Epithelial cell of proximal tubule (primary cell): ENCODE measurements at regions not wholly inside any gene's neighbourhood (a gene's known extent, or its start where the extent isn't known, plus 50 kb on each side); places are given as distances from the start of the nearest gene placed in this dataset.

Experiments used
- DNase-seq: peaks from one replicate; pipeline ENCODE4 v3.0.0-alpha.2; 2011; ENCODE audit warnings: low read depth
- H3K4me3 ChIP-seq: 2 replicates; pipeline ENCODE4 v1.5.1; 2011; ENCODE audit warnings: low read depth, mild to moderate bottlenecking, low read length
- TF ChIP-seq, protein P1 (sequence below): conservative IDR thresholded peaks from 2 replicates; pipeline ENCODE4 v1.5.1; 2012; ENCODE audit warnings: low read depth, mild to moderate bottlenecking, low read length

DNA sequence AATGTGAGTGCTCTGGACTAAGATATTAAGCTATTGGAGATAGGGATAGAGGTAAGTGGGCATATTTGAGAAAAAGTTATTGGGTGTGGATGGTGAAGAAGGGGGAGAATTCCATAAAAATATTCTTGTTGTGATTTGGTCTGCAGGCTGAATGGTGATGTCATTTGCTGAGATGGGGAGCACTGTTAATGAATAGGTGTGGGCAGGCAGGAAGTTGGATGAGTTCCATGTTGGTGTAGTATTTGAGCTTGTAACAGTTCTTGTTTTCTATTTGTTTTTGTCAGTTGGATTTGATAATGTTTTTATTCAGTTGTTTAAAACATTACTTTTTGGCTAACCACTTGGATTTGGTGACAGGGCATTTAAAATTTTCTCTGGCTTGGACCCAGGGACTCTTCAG is 168.8 kb downstream of the C11orf87 start:
- H3K4me3 ChIP-seq = no peak overlapping the region
- TF ChIP-seq, protein P1, sequence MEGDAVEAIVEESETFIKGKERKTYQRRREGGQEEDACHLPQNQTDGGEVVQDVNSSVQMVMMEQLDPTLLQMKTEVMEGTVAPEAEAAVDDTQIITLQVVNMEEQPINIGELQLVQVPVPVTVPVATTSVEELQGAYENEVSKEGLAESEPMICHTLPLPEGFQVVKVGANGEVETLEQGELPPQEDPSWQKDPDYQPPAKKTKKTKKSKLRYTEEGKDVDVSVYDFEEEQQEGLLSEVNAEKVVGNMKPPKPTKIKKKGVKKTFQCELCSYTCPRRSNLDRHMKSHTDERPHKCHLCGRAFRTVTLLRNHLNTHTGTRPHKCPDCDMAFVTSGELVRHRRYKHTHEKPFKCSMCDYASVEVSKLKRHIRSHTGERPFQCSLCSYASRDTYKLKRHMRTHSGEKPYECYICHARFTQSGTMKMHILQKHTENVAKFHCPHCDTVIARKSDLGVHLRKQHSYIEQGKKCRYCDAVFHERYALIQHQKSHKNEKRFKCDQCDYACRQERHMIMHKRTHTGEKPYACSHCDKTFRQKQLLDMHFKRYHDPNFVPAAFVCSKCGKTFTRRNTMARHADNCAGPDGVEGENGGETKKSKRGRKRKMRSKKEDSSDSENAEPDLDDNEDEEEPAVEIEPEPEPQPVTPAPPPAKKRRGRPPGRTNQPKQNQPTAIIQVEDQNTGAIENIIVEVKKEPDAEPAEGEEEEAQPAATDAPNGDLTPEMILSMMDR = no peak
- no peak for DNase-seq

DNA sequence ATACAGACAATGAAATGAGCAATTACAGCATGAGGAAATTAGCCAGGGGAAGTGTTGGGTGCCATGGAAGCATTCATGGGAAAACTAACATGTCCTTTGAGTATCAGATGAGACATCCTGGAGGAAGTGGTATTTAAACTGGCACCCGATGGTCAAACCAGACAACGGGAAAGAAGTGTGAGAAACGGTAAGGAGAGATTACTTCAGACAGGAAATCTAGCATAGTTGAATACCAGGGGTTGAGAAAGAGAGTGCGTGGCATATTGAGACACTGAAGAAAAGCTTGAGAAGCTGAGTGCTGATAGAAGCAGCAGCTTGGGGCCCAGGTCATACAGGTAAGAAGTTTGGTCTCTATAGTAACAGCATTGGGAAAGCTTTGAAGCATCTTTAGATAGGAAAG is 175.3 kb downstream of the C11orf87 start:
- DNase-seq = no peak
- TF ChIP-seq, protein P1 = no peak
- no peak overlapping the region for H3K4me3 ChIP-seq

DNA sequence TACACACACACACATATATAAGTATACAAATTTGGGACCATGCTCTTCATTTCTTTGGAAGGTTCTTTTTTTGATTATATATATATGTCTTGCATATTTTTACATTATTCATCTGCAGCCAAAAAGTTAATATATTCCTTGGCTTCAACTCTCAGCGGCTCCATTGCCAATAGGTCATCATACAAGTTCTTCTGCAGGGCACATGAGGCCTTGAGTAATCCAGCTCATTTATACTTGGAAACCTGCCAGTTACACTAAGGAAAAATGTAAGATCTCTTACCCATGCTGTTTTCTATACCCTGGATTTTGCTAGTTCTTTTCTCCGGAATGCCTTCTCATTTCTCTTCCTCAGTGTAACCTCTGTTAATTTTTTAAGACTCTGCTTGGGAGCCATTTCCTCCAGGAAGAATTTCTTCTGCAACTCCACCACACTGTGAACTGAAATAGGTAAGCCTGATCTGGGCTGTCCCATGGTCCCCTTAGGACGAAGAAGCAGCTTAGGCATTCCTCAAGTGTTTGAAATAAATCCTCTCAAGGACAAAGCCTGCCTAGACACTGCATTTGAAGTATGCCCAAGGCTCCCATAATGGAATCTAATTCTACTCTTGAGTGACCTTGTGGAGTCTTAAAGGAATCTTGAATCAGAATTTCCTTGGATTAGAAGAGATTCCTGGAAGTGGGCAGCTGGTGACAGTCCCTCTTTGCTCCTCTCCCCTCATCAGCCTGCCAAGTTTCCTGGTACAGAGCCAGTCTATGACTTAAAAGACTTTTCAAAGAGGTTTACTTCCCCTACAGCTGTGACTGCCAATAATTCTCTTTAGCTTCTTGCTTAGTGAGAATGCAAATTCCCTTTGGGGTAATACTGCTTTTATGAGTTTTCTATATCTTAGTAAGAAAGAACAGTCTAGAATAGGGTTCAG is 182.8 kb downstream of the C11orf87 start:
- TF ChIP-seq, protein P1 = no peak
- no peak overlapping the region for H3K4me3 ChIP-seq
- DNase-seq = no peak

DNA sequence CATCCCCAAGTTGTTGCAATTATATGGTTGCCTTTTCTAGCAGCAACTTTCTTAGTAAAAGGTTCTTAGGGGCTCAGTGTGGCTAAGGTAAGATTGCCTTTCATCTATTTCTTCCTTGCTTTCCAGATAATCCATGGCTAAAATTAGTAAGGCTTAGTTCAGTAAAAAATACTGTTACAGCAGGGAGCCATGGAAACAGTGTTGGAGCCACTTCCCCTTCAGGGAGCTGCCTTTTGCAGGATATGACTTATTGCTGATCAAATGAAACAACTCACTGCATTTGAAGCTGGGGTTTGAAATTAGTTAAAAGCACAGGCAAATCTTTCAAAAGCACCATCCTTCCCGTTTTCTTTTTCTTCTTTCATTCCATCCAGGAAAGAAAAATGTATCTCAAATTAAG is 184.3 kb downstream of the C11orf87 start:
- no peak overlapping the region for H3K4me3 ChIP-seq
- TF ChIP-seq, protein P1 = no peak
- DNase-seq = no peak

DNA sequence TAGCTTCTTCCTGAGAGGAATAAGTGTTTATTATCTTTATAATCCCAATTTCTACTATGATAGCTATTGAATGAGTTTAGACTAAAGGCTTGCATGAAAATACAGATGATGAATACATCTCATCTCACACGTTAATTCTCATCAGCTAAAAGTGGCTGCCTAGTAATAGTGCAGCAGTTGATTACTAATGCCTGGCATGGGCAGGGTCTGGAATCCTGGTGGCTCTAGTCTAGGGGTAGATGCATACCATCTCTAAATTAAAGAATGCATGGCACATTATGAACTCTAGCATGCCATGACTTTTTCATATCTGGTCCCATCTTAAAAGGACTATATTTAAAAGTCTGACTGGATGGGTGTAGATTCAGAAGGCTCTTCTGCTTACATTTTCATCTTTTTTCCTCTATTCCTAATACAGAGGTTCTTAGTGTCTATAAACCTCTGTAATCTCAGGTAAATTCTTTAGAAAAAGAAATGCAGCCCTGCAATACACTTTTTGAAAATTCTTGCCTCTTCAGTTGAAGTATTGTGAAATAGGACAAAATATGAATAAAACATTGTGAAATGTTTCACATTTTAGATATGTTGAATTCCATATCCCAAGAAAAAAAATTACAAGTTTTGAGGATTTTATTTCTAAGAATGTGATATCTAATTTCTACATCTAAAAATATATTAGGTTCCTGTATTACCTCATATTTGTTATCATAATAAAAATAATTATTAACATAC is 187.6 kb downstream of the C11orf87 start:
- no peak for DNase-seq
- TF ChIP-seq, protein P1 = no peak
- no peak overlapping the region for H3K4me3 ChIP-seq

DNA sequence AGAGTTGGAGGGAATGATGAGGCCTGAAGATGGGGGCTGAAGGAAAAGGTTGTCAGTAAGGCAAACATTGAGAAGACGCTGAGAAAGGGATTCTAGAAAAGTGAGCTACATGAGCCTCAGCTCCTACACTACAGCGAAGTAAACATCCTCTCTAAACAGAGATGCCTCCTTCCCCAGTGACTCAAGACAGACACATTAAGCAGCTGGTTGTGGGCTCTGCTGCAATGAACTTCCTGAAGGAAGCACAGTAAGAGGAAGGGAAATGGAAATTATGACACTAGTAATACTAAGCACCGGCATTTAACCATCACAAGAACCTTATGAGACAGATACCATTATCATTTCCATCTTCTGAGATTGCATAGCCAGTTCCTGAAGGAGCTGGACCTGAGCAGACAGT is 190.5 kb downstream of the C11orf87 start:
- H3K4me3 ChIP-seq = no peak overlapping the region
- TF ChIP-seq, protein P1 = no peak
- no peak for DNase-seq
